HG02938 (cell line): ENCODE measurements at regions not wholly inside any gene's neighbourhood (a gene's known extent, or its start where the extent isn't known, plus 50 kb on each side); places are given as distances from the start of the nearest gene placed in this dataset.

Experiments used
- ATAC-seq: cut with Tn5 transposase; IDR thresholded peaks from one replicate; pipeline ENCODE4 v1.9.1; 2021; ENCODE audit warnings: mild to moderate bottlenecking, moderate library complexity; ENCODE audit not compliant: unreplicated experiment

DNA sequence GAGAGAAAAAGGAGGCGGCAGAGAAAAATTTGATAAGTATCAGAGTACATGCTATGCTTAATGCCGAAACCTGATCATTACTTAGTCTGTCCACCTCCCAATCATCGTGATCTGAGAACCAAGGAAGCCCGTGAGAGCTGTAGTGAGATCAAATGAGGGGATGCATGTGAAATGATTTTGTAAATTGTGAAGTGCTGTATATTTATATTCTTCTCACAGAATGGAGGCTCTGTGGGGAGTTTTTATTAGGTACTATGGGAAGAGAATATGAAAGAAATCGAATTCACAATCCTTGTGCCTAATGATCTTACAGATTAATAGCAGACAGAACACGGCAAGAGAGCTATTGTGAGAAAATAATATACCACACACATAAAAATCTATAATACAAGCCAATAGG is 115.5 kb downstream of the LYPLAL1 start:
- no peak for ATAC-seq

DNA sequence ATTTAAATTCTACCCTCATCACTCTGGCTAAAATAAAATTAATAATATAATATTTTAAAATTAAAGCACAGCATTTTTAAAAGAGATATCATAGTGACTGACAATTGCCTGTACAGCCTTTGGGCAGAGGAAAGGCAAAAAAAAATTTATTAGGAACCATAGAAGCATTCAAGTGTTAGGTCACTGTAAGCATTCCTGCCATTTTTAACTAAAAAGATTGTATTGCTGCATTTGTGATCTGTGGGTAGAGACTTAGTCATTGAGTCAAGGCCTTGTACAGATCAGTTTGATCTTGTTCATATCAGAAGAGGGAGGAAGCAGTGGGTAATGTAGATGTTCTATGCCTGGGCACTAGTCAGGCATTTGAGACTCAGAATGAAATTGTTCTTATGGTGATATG is 109.9 kb downstream of the LYPLAL1 start:
- no peak for ATAC-seq

DNA sequence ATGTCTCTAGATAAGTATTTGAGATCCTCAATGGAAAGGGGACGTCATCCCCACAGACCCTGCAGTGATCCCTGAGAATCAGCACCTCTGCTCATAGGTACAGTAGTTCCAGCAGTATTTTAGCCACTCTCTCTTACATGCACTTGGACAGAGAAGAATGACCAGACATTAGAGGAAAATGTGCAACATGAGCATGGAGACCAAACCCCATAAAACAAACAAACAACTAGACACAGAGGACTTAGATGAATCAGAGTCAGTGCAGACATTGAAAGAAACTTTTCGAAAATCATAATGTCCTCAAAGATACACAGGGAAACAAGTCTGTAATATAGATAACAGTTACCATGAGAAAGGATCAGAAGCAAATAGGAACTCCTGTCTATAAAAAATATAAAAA is 108.2 kb downstream of the LYPLAL1 start:
- no peak for ATAC-seq

- no peak for ATAC-seq
Observed at GRCh38 chr1:219279017-219279770, 105.5 kb downstream of the LYPLAL1 start.

- no peak for ATAC-seq
Observed at GRCh38 chr1:219278288-219278687, 104.6 kb downstream of the LYPLAL1 start.

DNA sequence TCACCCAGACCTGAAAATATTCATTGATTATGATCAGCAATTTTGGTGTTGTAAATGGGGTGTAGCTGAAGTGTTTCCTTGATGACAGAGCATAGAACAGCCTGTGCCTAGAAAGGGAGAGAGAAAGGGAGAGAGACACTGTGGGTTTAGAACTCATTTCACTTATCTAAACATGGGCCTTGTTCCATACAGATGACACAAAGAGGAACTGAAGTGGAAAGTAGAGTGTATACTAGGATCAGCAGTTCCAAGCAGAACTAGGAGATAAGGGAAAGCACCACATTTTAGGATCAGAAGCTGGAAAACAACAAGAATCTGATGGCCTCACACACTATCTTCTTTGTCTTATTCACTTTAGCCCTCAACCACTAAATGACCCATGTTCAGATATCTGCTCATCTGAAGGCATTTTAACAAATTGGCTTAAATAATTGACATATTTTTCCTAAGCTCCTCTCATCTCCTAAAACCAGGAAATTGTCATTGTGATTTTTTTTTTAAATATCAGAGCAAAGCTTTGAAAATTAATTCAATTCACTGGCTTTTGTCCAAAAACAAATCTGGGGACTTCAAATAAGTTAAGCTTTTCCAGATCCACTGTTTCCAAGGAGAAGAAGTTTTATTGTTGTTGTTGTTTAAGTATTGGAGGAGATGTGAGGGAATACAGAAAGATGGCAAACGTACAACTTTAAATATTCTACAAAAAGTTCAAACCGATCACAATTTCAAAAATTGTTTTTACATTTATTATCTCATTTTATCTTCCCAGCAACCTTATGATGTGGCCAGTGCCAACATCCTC is 103.8 kb downstream of the LYPLAL1 start:
- no peak for ATAC-seq

GRCh38 chr1:219276049-219276738 is 102.5 kb downstream of the LYPLAL1 start:
- no peak for ATAC-seq

DNA sequence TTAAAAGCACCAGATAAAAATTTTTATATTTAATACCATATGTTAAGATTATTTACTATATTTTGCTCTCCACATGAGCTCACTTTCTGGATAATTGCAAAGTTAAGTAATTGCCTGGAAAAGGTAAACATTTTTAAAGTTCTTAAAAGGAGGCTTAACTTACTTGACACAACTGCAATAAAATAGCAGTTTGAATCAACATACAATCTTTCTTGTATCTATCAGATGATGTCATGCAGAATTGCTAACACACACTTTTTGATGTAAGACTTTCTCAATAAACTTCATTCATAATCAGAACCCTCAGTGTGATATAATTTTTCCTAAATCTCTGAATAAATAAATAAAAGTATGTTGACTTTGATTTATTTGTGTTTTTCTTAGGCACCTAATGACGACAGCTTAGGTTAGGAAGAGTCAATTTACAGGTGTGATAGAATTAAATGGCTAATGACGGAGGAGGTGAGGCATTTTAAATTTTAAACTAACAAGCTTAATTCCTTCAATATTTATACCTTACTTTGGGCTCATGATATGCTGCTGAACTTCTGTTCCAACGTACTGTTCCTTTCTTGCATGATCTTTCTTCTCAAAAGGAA is 99.5 kb downstream of the LYPLAL1 start:
- no peak for ATAC-seq

DNA sequence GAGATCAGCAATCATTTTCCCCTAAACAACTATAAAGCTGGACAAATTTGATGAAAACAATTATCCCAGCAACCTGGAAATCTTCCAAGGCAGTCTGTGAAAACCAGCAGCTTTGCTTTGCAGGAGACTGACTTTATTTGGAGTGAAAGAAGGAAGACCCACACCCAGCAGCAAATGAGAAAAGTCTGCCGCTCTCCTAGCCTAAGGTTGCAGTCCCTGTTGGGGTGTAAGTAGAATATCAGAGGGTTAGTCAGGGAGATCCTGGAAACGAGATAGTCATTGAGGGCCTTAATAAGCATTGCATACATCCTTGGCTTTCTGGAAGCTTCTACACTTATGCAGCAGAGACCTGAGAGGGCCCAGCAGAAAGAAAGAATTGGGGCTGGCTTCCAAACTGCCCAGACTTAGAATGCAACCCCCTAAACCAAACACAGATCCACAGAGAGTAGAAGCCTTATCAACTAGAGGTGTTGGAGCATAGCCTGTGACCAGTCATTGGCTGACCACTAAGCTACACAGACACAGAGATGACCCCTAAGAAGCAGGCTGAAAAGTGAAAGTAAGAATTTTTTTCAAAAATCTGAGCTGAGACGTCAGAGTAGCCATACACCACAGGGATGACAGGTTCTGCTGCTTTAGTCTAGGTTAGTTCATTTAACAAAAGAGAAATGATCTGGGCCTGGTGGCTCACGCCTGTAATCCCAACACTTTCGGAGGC is 98.3 kb downstream of the LYPLAL1 start:
- no peak for ATAC-seq

DNA sequence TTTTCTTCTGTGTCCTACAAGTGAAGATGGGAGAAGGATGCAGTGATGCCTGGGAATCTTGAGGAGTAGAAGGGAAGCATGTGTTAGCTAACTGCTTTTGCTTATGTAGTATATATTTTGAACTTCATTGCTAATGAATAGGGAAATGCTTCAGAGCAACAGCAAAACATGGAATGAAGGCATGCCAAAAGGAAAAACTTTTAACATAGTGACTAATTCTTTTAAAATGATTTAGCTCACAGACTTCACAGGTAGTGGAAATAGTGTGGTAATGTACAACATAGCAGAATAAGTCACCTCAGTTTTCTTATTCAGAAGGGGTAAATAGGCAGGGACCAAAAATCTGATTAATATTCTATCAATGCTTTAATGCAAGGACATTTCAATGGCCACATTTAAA is 95.5 kb downstream of the LYPLAL1 start:
- no peak for ATAC-seq

DNA sequence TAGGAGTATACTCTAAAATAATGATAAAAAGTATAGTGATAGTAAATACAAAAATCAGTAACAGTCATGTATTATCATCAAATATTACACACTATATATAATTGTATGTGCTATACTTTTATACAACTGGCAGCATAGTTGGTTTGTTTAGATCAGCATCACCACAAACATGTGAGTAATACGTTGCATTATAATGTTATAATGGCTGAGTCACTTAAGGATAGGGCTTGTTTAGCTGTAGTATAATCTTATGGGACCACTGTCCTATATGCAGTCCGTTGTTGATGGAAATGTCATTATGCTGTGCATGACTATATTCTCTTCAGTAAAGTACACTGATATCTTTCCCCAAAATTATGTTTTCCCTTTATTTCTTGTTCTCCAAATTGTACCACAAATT is 92.8 kb downstream of the LYPLAL1 start:
- ATAC-seq: no peak

DNA sequence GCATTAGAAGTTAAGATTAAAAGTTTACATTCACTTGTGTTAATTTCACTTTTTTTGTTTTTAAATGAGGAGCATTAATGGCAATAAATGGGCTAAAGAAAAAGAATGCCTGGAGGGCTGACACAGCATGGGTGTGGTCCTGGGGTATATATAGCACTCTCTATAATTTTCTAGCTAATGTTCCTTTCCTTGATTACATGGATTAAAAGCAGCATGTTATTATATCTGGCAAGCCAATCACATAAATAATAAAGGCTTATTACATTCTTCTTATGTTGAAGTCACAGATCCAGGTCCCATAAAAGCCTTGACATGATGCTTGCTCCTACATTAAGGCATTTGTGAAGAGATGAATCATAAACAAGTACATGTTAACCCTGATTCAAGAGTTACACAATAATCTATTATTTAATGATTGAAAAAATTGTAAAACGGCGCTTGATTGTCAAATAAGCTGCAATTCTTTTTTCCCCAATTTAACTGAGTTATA is 91.4 kb downstream of the LYPLAL1 start:
- ATAC-seq: no peak

- no peak for ATAC-seq
Observed at GRCh38 chr1:219264561-219264960, 90.9 kb downstream of the LYPLAL1 start.
